NT2/D1 (cell line): ENCODE measurements at regions not wholly inside any gene's neighbourhood (a gene's known extent, or its start where the extent isn't known, plus 50 kb on each side); places are given as distances from the start of the nearest gene placed in this dataset.
A peak's percentile ranks its signal among the peaks of the same experiment; 100 is the strongest.
"Not testable (repeated sequence)": the region's sequence is repeated elsewhere in the genome, so short reads cannot be mapped to it uniquely, and the experiment has no call there.

Source experiments
- DNase-seq: peaks from one replicate; pipeline ENCODE4 v3.0.0-alpha.2; 2011; ENCODE audit warnings: low read depth, low spot score
- H3K27me3 ChIP-seq: 2 replicates; pipeline ENCODE4 v1.6.0; 2011; ENCODE audit warnings: mild to moderate bottlenecking; ENCODE audit not compliant: insufficient read length, insufficient read depth
- H3K36me3 ChIP-seq: 2 replicates; pipeline ENCODE4 v1.6.1; 2011; ENCODE audit warnings: mild to moderate bottlenecking, low read length, mixed read lengths; ENCODE audit not compliant: insufficient read depth, insufficient read length
- H3K4me1 ChIP-seq: 2 replicates; pipeline ENCODE4 v1.5.1; 2011; ENCODE audit not compliant: insufficient read depth, insufficient read length
- H3K4me3 ChIP-seq: 2 replicates; pipeline ENCODE4 v1.5.1; 2011; ENCODE audit warnings: low read depth; ENCODE audit not compliant: insufficient read length
- H3K9ac ChIP-seq: 2 replicates; pipeline ENCODE4 v1.6.0; 2011; ENCODE audit warnings: low read depth; ENCODE audit not compliant: insufficient read length
- H3K9me3 ChIP-seq: 2 replicates; pipeline ENCODE4 v1.5.1; 2011; ENCODE audit warnings: mild to moderate bottlenecking, low read length; ENCODE audit not compliant: insufficient read depth
- SUZ12 ChIP-seq: IDR thresholded peaks from 2 replicates; pipeline ENCODE4 v1.6.1; 2011; ENCODE audit not compliant: insufficient read length, insufficient read depth; ENCODE audit errors: extremely low read depth
- YY1 ChIP-seq: IDR thresholded peaks from 2 replicates; pipeline ENCODE4 v1.6.1; 2011; ENCODE audit not compliant: insufficient read length, insufficient read depth
- ZNF274 ChIP-seq: IDR thresholded peaks from 2 replicates; pipeline ENCODE4 v1.6.1; 2011; ENCODE audit warnings: mild to moderate bottlenecking, low read depth, low read length

- Histone ChIP-seq H3K9me3 (no peaks in the 10 kb centered on the region), H3K4me3 (no peak overlapping the region), H3K4me1 (no peaks in the 10 kb centered on the region), H3K36me3 (no peaks in the 10 kb centered on the region), H3K9ac (no peak overlapping the region), H3K27me3 (no peaks in the 10 kb centered on the region)
- TF ChIP-seq YY1 (no peak), ZNF274 (no peak), SUZ12 (no peak)
- no peak for DNase-seq
Measured at GRCh38 chr5:94080390-94080789, 339.0 kb upstream of the POU5F2 start.

- Histone ChIP-seq H3K9me3 (no peaks in the 10 kb centered on the region), H3K36me3 (no peaks in the 10 kb centered on the region), H3K4me3 (no peak overlapping the region), H3K4me1 (no peaks in the 10 kb centered on the region), H3K27me3 (no peaks in the 10 kb centered on the region), H3K9ac (no peak overlapping the region)
- no peak for DNase-seq
- no peak for TF ChIP-seq ZNF274
- TF ChIP-seq SUZ12, result no peak
- TF ChIP-seq YY1, result no peak
Measured at GRCh38 chr5:94072116-94072515, 330.7 kb upstream of the POU5F2 start.

DNA sequence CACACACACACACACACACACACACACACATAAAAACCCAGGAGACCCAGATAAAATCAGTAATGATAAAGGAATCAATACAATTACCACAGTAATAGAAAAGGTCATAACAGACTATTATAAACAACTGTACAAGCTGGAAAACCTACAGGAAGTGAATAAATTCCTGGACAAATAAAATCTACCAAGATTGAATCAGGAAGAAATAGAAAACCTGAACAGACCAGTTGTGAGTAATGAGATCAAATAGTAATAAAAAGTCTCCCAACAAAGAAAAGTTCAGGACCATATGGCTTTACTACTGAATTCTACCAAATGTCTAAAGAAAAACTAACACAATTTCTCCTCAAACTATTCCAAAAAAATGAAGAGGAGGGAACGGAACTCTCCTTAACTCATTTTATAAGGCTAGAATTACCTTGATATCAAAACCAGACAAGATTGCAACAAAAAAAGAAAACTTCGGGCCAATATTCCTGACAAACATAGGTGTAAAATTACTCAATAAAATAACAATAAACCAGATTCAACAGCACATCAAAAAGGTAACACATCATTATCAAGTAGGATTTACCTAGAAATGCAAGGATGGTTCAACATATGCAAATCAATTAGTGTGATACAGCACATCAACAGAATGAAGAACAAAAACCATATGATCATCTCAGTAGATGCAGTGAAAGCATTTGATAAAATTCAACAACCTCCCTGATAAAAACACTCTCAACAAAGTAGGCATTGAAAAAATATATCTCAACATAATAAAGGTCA, 325.2 kb upstream of the POU5F2 start:
- Histone ChIP-seq H3K27me3 (no peaks in the 10 kb centered on the region), H3K9ac (no peak overlapping the region), H3K4me3 (no peak overlapping the region), H3K4me1 (no peaks in the 10 kb centered on the region), H3K36me3 (no peaks in the 10 kb centered on the region), H3K9me3 (peaks cover 5% of the 10 kb centered on the region; the same call in 1 of the 2 replicates)
- DNase-seq, result no peak
- no peak for TF ChIP-seq SUZ12
- TF ChIP-seq YY1, result no peak
- TF ChIP-seq ZNF274, result no peak

DNA sequence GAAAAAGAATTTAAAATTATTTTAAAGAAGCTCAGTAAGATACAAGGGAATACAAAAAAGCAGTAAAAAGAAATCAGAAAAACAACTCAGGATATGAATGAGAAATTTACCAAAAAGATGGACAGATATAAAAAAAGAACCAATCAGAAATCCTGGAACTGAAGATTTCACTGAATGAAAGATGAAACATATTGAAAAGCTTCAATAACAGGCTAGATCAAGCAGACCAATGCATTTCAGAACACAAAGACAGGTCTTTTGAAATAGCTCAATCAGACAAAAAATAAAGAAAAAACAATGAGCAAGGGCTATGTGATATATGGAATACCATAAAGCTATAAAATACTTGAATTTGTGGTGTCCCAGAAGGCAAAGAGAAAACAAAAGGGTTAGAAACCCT, 322.6 kb upstream of the POU5F2 start:
- no peak for DNase-seq
- Histone ChIP-seq H3K9me3 (peaks cover 5% of the 10 kb centered on the region; the same call in 1 of the 2 replicates), H3K4me3 (no peak overlapping the region), H3K4me1 (no peaks in the 10 kb centered on the region), H3K27me3 (no peaks in the 10 kb centered on the region), H3K9ac (no peak overlapping the region), H3K36me3 (no peaks in the 10 kb centered on the region)
- no peak for TF ChIP-seq SUZ12
- TF ChIP-seq YY1, result no peak
- no peak for TF ChIP-seq ZNF274

GRCh38 chr5:94057655-94058054, 316.3 kb upstream of the POU5F2 start:
- Histone ChIP-seq H3K9ac (no peak overlapping the region), H3K36me3 (no peaks in the 10 kb centered on the region), H3K4me3 (no peak overlapping the region), H3K27me3 (no peaks in the 10 kb centered on the region), H3K9me3 (no peaks in the 10 kb centered on the region), H3K4me1 (no peaks in the 10 kb centered on the region)
- TF ChIP-seq ZNF274, result no peak
- no peak for TF ChIP-seq YY1
- TF ChIP-seq SUZ12, result no peak
- peak; percentile 48 for DNase-seq

DNA sequence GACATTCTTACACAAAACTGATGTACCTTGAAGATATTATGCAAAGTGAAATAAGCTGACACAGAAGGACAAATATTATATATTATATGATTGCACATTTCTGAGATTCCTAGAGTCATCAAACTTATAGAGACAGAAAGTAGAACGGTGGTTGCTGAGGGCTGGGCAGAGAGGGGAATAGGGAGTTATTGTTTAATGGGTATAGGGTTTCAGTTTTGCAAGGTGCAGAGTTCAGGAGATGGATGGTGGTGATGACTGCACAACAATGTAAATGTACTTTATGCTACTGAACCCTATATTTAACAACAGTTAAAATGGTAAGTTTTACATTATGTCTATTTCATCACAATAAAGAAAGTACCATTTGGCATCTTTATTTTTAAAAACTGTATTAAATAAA, 315.8 kb upstream of the POU5F2 start:
- no peaks in the 10 kb centered on the region for H3K27me3 ChIP-seq
- no peaks in the 10 kb centered on the region for H3K9me3 ChIP-seq
- H3K9ac ChIP-seq, result no peak overlapping the region
- H3K36me3 ChIP-seq, result no peaks in the 10 kb centered on the region
- H3K4me3 ChIP-seq, result no peak overlapping the region
- DNase-seq, result no peak
- H3K4me1 ChIP-seq, result no peaks in the 10 kb centered on the region
- TF ChIP-seq SUZ12, result no peak
- TF ChIP-seq YY1, result no peak
- no peak for TF ChIP-seq ZNF274

- not testable (repeated sequence) for H3K4me3 ChIP-seq, H3K9me3 ChIP-seq, H3K36me3 ChIP-seq, H3K27me3 ChIP-seq, H3K4me1 ChIP-seq, H3K9ac ChIP-seq, DNase-seq
Measured at GRCh38 chr5:94049307-94049922, 308.0 kb upstream of the POU5F2 start.
